ENCODE measurements at regions not wholly inside any gene's neighbourhood (a gene's known extent, or its start where the extent isn't known, plus 50 kb on each side); places are given as distances from the start of the nearest gene placed in this dataset.

DNA sequence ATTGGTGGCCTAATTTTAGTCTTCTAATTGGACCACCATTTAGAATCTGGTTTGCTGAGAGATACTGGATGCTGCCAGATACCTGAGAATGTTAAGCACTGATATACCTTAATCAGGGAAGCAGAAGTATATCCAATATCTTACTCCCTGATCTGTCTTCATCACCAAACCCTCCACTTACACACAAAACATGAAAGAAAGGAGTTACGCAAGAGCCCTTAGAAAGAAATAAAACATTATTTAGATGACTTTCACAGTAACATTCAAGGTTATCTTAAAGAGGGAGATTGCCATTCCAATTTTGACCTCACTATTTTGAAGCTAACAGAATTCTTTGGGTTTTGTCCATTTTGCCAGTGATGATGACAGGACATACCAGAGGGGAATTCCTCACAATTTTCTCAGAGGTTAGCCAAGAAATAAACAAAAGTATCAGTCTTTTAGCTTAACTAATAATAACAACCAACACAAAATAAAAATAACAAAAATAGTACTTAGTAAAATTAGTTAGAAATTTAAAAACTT lies 496.1 kb downstream of the NFIB start:
- Histone ChIP-seq H3K36me3 (ENCODE audit: insufficient read depth in 1 of 2, low read depth in 1 of 2) (no peaks in the 10 kb centered on the region), H3K27me3 (ENCODE audit: insufficient read depth in 3 of 3, low read length in 2 of 3) (no peaks in the 10 kb centered on the region), H3K4me3 (no peak overlapping the region), H3K4me1 (peaks cover 17% of the 10 kb centered on the region), H3K9me3 (no peaks in the 10 kb centered on the region), H3K27ac (peak overlapping the region; percentile 68)
- DNase-seq (no peak), ATAC-seq (no peak)
- WGBS, 3 donors = 88 to 97% (median 92%) methylated on average over 1 of the region's 1 CpG
- intact Hi-C loops (cut with DNase I) = no loop called here
- TF ChIP-seq, protein P1, sequence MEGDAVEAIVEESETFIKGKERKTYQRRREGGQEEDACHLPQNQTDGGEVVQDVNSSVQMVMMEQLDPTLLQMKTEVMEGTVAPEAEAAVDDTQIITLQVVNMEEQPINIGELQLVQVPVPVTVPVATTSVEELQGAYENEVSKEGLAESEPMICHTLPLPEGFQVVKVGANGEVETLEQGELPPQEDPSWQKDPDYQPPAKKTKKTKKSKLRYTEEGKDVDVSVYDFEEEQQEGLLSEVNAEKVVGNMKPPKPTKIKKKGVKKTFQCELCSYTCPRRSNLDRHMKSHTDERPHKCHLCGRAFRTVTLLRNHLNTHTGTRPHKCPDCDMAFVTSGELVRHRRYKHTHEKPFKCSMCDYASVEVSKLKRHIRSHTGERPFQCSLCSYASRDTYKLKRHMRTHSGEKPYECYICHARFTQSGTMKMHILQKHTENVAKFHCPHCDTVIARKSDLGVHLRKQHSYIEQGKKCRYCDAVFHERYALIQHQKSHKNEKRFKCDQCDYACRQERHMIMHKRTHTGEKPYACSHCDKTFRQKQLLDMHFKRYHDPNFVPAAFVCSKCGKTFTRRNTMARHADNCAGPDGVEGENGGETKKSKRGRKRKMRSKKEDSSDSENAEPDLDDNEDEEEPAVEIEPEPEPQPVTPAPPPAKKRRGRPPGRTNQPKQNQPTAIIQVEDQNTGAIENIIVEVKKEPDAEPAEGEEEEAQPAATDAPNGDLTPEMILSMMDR (IDR thresholded peaks at IDR 0.05) = no peak

DNA sequence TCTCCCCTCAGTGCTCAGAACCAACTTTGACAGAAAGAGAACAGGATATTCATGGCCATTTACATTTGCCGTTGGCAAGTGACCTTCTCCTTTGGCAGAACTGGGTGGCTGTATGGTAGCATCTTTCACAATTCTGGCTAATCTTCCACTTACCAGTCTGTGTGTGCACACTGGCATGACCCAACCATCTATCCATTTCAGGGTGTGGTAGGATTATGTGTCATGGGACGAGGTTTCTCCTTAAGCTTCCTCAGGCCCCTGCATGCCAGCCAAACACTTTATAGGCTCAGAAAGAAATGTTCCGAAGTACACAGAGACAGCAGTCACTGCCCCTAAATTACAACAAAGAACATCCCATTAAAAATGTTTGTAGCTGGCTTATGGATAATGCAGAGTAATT lies 497.1 kb downstream of the NFIB start:
- intact Hi-C loops (cut with DNase I) = no loop called here
- 32 to 49% (median 35%) methylated on average over 3 of the region's 3 CpGs for WGBS, 3 donors
- no peaks in the 10 kb centered on the region for H3K9me3 ChIP-seq

DNA sequence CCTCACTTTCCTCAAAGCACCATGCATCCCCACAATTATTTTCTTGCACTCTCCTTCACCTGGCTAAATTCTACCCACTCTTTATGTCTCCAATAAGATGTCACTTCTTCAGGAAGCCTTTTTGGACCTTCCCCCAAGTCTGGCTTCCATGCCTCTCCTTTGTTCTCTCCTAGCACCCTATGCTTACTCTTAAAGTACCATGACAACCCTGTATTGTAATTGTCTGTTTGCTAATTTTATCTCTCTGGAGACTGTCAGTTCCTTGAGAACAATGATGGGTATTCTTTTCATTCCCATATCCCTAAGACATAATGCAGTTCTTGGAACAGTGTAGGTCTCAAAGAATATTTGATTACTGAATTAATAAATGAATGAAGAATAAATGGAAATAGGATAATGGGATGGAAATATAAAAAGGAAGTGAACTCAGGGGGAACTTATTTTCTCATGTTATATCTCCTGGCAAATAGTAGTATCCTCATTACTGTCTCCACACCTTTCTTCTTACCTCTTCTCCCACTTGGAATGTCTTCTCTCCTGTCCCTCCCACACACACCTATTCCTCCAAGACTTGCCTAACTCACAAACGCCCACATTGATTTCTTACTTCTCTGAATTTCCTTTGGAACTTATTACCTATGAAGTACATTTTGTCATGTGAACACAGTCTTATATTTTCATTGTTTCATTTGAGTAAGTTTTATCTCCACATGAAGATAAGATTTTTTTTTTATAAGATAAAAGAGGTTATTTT lies 499.1 kb downstream of the NFIB start:
- Histone ChIP-seq H3K4me1 (peaks cover 17% of the 10 kb centered on the region), H3K9me3 (no peaks in the 10 kb centered on the region), H3K4me3 (no peak overlapping the region), H3K36me3 (ENCODE audit: insufficient read depth in 1 of 2, low read depth in 1 of 2) (no peaks in the 10 kb centered on the region), H3K27me3 (ENCODE audit: insufficient read depth in 3 of 3, low read length in 2 of 3) (no peaks in the 10 kb centered on the region), H3K27ac (no peak overlapping the region)
- DNase-seq (no peak), ATAC-seq (no peak)
- TF ChIP-seq, protein P1 (IDR thresholded peaks at IDR 0.05) = no peak
- intact Hi-C loops (cut with DNase I) = no loop called here
- 85 to 95% (median 94%) methylated on average over 1 of the region's 1 CpG for WGBS, 3 donors

More for the DNA sequence above, 497.1 kb downstream of the NFIB start:
- H3K36me3 ChIP-seq (ENCODE audit: insufficient read depth in 1 of 2, low read depth in 1 of 2) = no peaks in the 10 kb centered on the region
- no peak overlapping the region for H3K4me3 ChIP-seq
- no peaks in the 10 kb centered on the region for H3K27me3 ChIP-seq (ENCODE audit: insufficient read depth in 3 of 3, low read length in 2 of 3)
- H3K4me1 ChIP-seq = peaks cover 17% of the 10 kb centered on the region
- DNase-seq = peak in 1 of 2 donors; percentile 47
- H3K27ac ChIP-seq = peak overlapping the region; percentile 68
- TF ChIP-seq, protein P1 (IDR thresholded peaks at IDR 0.05) = no peak
- ATAC-seq = peak; percentile 63 to 98 (median 93)

DNA sequence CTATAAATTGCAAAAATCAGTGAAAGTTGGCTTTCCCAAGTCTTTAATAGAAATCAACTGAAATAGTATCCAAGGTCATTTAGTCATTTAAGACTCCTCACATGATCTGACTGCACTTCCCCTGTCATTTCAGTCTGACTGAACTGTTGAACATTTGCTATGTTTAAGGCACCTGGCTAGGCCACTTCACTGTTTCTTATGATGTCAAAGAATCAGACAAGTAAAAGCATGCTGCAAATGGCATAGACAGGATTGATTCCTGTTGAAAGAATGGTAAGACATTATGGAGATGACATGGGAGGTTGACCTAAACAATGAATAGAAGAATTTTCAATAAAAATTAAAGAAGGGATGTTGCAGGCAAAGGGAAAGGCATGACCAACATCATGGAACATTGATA lies 502.1 kb downstream of the NFIB start:
- DNase-seq (no peak), ATAC-seq (no peak)
- Histone ChIP-seq H3K27me3 (ENCODE audit: insufficient read depth in 3 of 3, low read length in 2 of 3) (no peaks in the 10 kb centered on the region), H3K27ac (no peak overlapping the region), H3K4me1 (peaks cover 5% of the 10 kb centered on the region), H3K4me3 (no peak overlapping the region), H3K36me3 (ENCODE audit: insufficient read depth in 1 of 2, low read depth in 1 of 2) (no peaks in the 10 kb centered on the region), H3K9me3 (no peaks in the 10 kb centered on the region)
- intact Hi-C loops (cut with DNase I) = no loop called here
- TF ChIP-seq, protein P1 (IDR thresholded peaks at IDR 0.05) = no peak
